ENCODE measurements at regions not wholly inside any gene's neighbourhood (a gene's known extent, or its start where the extent isn't known, plus 50 kb on each side); places are given as distances from the start of the nearest gene placed in this dataset.

GRCh38 chr17:53426505-53426904 lies 396.2 kb upstream of the KIF2B start:
- no peak for TF ChIP-seq CTCF (conservative IDR thresholded peaks at IDR 0.05; ENCODE audit: control insufficient read depth, insufficient read depth, low read depth, low read length)

GRCh38 chr17:53420035-53420641 lies 402.6 kb upstream of the KIF2B start:
- TF ChIP-seq CTCF (conservative IDR thresholded peaks at IDR 0.05; ENCODE audit: control insufficient read depth, insufficient read depth, low read depth, low read length): no peak
- no peak overlapping the region for H3K4me3 ChIP-seq (ENCODE audit: control insufficient read depth, low read depth, low read length)
- no peak for DNase-seq (ENCODE audit: low read depth)

More at GRCh38 chr17:53426505-53426904, 396.2 kb upstream of the KIF2B start:
- DNase-seq (ENCODE audit: low read depth): no peak
- no peak overlapping the region for H3K4me3 ChIP-seq (ENCODE audit: control insufficient read depth, low read depth, low read length)

- H3K4me3 ChIP-seq (ENCODE audit: control insufficient read depth, low read depth, low read length): no peak overlapping the region
- no peak for TF ChIP-seq CTCF (conservative IDR thresholded peaks at IDR 0.05; ENCODE audit: control insufficient read depth, insufficient read depth, low read depth, low read length)
- DNase-seq (ENCODE audit: low read depth): no peak
Measured at GRCh38 chr17:53409588-53409987, 413.1 kb upstream of the KIF2B start.

- no peak overlapping the region for H3K4me3 ChIP-seq (ENCODE audit: control insufficient read depth, low read depth, low read length)
- TF ChIP-seq CTCF (conservative IDR thresholded peaks at IDR 0.05; ENCODE audit: control insufficient read depth, insufficient read depth, low read depth, low read length): no peak
- DNase-seq (ENCODE audit: low read depth): no peak
Measured at GRCh38 chr17:53406907-53407306, 415.8 kb upstream of the KIF2B start.

- no peak for TF ChIP-seq CTCF (conservative IDR thresholded peaks at IDR 0.05; ENCODE audit: control insufficient read depth, insufficient read depth, low read depth, low read length)
- no peak for DNase-seq (ENCODE audit: low read depth)
- no peak overlapping the region for H3K4me3 ChIP-seq (ENCODE audit: control insufficient read depth, low read depth, low read length)
Measured at GRCh38 chr17:53391197-53391596, 431.5 kb upstream of the KIF2B start.

GRCh38 chr17:53390575-53390974 lies 432.2 kb upstream of the KIF2B start:
- TF ChIP-seq CTCF (conservative IDR thresholded peaks at IDR 0.05; ENCODE audit: control insufficient read depth, insufficient read depth, low read depth, low read length): no peak
- no peak for DNase-seq (ENCODE audit: low read depth)
- H3K4me3 ChIP-seq (ENCODE audit: control insufficient read depth, low read depth, low read length): no peak overlapping the region

GRCh38 chr17:53387745-53388144 lies 435.0 kb upstream of the KIF2B start:
- no peak for TF ChIP-seq CTCF (conservative IDR thresholded peaks at IDR 0.05; ENCODE audit: control insufficient read depth, insufficient read depth, low read depth, low read length)
- no peak overlapping the region for H3K4me3 ChIP-seq (ENCODE audit: control insufficient read depth, low read depth, low read length)
- DNase-seq (ENCODE audit: low read depth): no peak
